Endothelial cell of umbilical vein (primary cell): ENCODE measurements at regions not wholly inside any gene's neighbourhood (a gene's known extent, or its start where the extent isn't known, plus 50 kb on each side); places are given as distances from the start of the nearest gene placed in this dataset.

Source experiments
- BruUV-seq: library from RNA; stranded (reverse); fragments of 400-500 nt; replicated peaks from 2 replicates; lab custom pipeline; 2021; lab: Mats Ljungman, UMichigan
- CTCF ChIA-PET: fragments of 300-600, 350-600 bp; sonication (Branson Sonifier 250); formaldehyde crosslinking; loops from one replicate; lab custom pipeline; 2021; ENCODE audit warnings: antibody characterized with exemption, inconsistent platforms; lab: Charles Lee
- POLR2A ChIA-PET: fragments of 300-600, 350-600 bp; sonication (Branson Sonifier 250); formaldehyde crosslinking; loops from one replicate; lab custom pipeline; 2021; ENCODE audit warnings: antibody characterized with exemption, inconsistent platforms; lab: Charles Lee
- DNase-seq: peaks from one replicate; pipeline ENCODE4 v3.0.0-alpha.2; 2011; ENCODE audit warnings: low read depth, low spot score
- FAIRE-seq: peaks from 2 replicates; lab custom pipeline; 2011; peaks lifted over from hg19 to GRCh38; lab: Jason Lieb, UNC
- H2AFZ ChIP-seq: 2 replicates; pipeline ENCODE4 v1.6.0; 2012; ENCODE audit warnings: low read depth, low read length, control low read depth, inconsistent platforms
- H3K27ac ChIP-seq: 2 replicates; pipeline ENCODE4 v1.5.1; 2011; ENCODE audit warnings: low read depth, mild to moderate bottlenecking, control low read depth, low read length, moderate library complexity; ENCODE audit not compliant: insufficient read depth
- H3K27me3 ChIP-seq, 2 experiments: 2 replicates each; pipeline versions ENCODE4 v1.6.0 to v1.6.1; 2011; ENCODE audit warnings: low read length in 2 of 2, mixed read lengths in 1 of 2; ENCODE audit not compliant: control insufficient read depth in 2 of 2, insufficient read depth in 2 of 2
- H3K36me3 ChIP-seq, 2 experiments: 2 replicates in 1 of 2; 3 replicates in 1 of 2; pipeline ENCODE4 v1.5.1; 2011; ENCODE audit warnings: low read length in 2 of 2, mild to moderate bottlenecking in 1 of 2, moderate library complexity in 1 of 2; ENCODE audit not compliant: control insufficient read depth in 2 of 2, insufficient read depth in 2 of 2; ENCODE audit errors: extremely low read depth in 1 of 2
- H3K4me1 ChIP-seq: 3 replicates; pipeline ENCODE4 v1.5.1; 2011; ENCODE audit warnings: mild to moderate bottlenecking, low read length; ENCODE audit not compliant: control insufficient read depth, insufficient read depth; ENCODE audit errors: extremely low read depth
- H3K4me2 ChIP-seq: 2 replicates; pipeline ENCODE4 v1.6.1; 2011; ENCODE audit warnings: low read length, control low read depth, mixed read lengths; ENCODE audit not compliant: insufficient read depth
- H3K4me3 ChIP-seq, 3 experiments: fragments of 200-600 bp in 1 of 3; sonication (generic), shearing (Covaris generic) in 1 of 3; replicated peaks in 1 of 3; 2 replicates each; pipeline ENCODE4 v1.5.1; 2011 to 2016; ENCODE audit warnings: control low read depth in 3 of 3, low read length in 3 of 3, mild to moderate bottlenecking in 2 of 3, inconsistent platforms in 1 of 3, low read depth in 1 of 3, moderate library complexity in 1 of 3; ENCODE audit not compliant: insufficient read depth in 1 of 3
- H3K79me2 ChIP-seq: 2 replicates; pipeline ENCODE4 v1.6.0; 2012; ENCODE audit warnings: low read length, inconsistent platforms; ENCODE audit not compliant: control insufficient read depth, insufficient read depth
- H3K9ac ChIP-seq: replicated peaks from 2 replicates; pipeline ENCODE3; 2011; ENCODE audit warnings: low read length, control low read depth; ENCODE audit not compliant: insufficient read depth; ENCODE audit errors: extremely low read depth
- H3K9me1 ChIP-seq: replicated peaks from 3 replicates; pipeline ENCODE4 v1.6.0; 2011; ENCODE audit warnings: mild to moderate bottlenecking, low read length; ENCODE audit not compliant: control insufficient read depth, insufficient read depth; ENCODE audit errors: extremely low read depth
- H3K9me3 ChIP-seq: replicated peaks from 2 replicates; pipeline ENCODE4 v1.5.1; 2012; ENCODE audit warnings: low read length, inconsistent platforms; ENCODE audit not compliant: control insufficient read depth, insufficient read depth
- H4K20me1 ChIP-seq: replicated peaks from 2 replicates; pipeline ENCODE3; 2011; ENCODE audit warnings: mild to moderate bottlenecking, low read length; ENCODE audit not compliant: control insufficient read depth, insufficient read depth; ENCODE audit errors: extremely low read depth
- CTCF ChIP-seq, 2 donors: IDR thresholded peaks; 1 replicate in 1 of 2; 2 replicates in 1 of 2; pipeline ENCODE4 v1.5.1; 2011; ENCODE audit warnings: low read length in 2 of 2, mild to moderate bottlenecking in 2 of 2, moderate library complexity in 2 of 2, control low read depth in 1 of 2, inconsistent platforms in 1 of 2, low read depth in 1 of 2; ENCODE audit not compliant: insufficient read depth in 1 of 2; ENCODE audit errors: extremely low read depth in 1 of 2
- EZH2 ChIP-seq: IDR thresholded peaks from 2 replicates; pipeline ENCODE4 v1.6.1; 2012; ENCODE audit warnings: borderline replicate concordance, low read depth, mild to moderate bottlenecking, moderate library complexity, low read length, inconsistent platforms; ENCODE audit not compliant: severe bottlenecking
- FOS ChIP-seq: IDR thresholded peaks from 2 replicates; pipeline ENCODE4 v1.6.1; 2011; ENCODE audit warnings: mild to moderate bottlenecking, low read length, moderate library complexity, borderline replicate concordance; ENCODE audit not compliant: insufficient read depth
- GATA2 ChIP-seq: IDR thresholded peaks from 2 replicates; pipeline ENCODE4 v1.7.0; 2011; ENCODE audit warnings: low read depth, mild to moderate bottlenecking, moderate library complexity, mixed read lengths, low read length; ENCODE audit not compliant: insufficient read length, insufficient read depth
- JUN ChIP-seq: IDR thresholded peaks from 2 replicates; pipeline ENCODE4 v1.6.1; 2011; ENCODE audit warnings: borderline replicate concordance, low read depth; ENCODE audit not compliant: insufficient read length, insufficient read depth
- MAX ChIP-seq: IDR thresholded peaks from 2 replicates; pipeline ENCODE4 v1.6.1; 2011; ENCODE audit not compliant: insufficient read depth, insufficient read length
- MYC ChIP-seq: IDR thresholded peaks from one replicate; pipeline ENCODE4 v1.6.1; 2011; ENCODE audit warnings: mild to moderate bottlenecking, low read depth, low read length
- POLR2A ChIP-seq: IDR thresholded peaks from 2 replicates; pipeline ENCODE4 v1.6.1; 2012; ENCODE audit warnings: low read depth, mild to moderate bottlenecking, control low read depth, low read length
- POLR2AphosphoS5 ChIP-seq: IDR thresholded peaks from 2 replicates; pipeline ENCODE4 v1.6.1; 2012; ENCODE audit warnings: low read depth, mild to moderate bottlenecking, control low read depth, low read length, moderate library complexity; ENCODE audit not compliant: insufficient read depth
- dilution Hi-C: fragments of 300-500 bp; cut with MboI; formaldehyde crosslinking; loops from one replicate; pipeline ENCODE4 v1.15.0; 2019; ENCODE audit warnings: low sequenced_read_pairs; ENCODE audit not compliant: extremely low pct_ligation_motif_present
- intact Hi-C: fragments of 100-400 bp; cut with micrococcal nuclease; formaldehyde crosslinking; loops from one replicate; pipeline ENCODE4 v1.10.0; 2022

- no peak overlapping the region for H3K9ac ChIP-seq
- H2AFZ ChIP-seq = no peak overlapping the region
- DNase-seq (no peak), FAIRE-seq (no peak)
- ChIA-PET POLR2A (no interaction called here), CTCF (no interaction called here)
- dilution Hi-C loops = no loop called here
- H3K4me3 ChIP-seq = no peak overlapping the region
- no peak overlapping the region for H3K4me2 ChIP-seq
- peaks cover 6 to 21% of the 10 kb centered on the region in 2 experiments for H3K27me3 ChIP-seq
- BruUV-seq = no TSS peak
- H3K27ac ChIP-seq = no peak overlapping the region
- H3K9me1 ChIP-seq = no peaks in the 10 kb centered on the region
- TF ChIP-seq CTCF (IDR thresholded peaks at IDR 0.05; ENCODE audit: extremely low read depth in 1 of 2, insufficient read depth in 1 of 2, low read depth in 1 of 2, low read length in 2 of 2) (no peak), POLR2AphosphoS5 (no peak), FOS (no peak), MAX (no peak), GATA2 (no peak), EZH2 (no peak), MYC (no peak), JUN (no peak), POLR2A (no peak)
- no peaks in the 10 kb centered on the region for H4K20me1 ChIP-seq
- intact Hi-C loops = no loop called here
- H3K9me3 ChIP-seq = no peaks in the 10 kb centered on the region
- no peaks in the 10 kb centered on the region for H3K4me1 ChIP-seq
- no peaks in the 10 kb centered on the region for H3K79me2 ChIP-seq
- H3K36me3 ChIP-seq = no peaks in the 10 kb centered on the region
Measured at GRCh38 chr11:70661761-70662501, 263.6 kb downstream of the CTTN start.
